ENCODE measurements at regions not wholly inside any gene's neighbourhood (a gene's known extent, or its start where the extent isn't known, plus 50 kb on each side); places are given as distances from the start of the nearest gene placed in this dataset.

DNA sequence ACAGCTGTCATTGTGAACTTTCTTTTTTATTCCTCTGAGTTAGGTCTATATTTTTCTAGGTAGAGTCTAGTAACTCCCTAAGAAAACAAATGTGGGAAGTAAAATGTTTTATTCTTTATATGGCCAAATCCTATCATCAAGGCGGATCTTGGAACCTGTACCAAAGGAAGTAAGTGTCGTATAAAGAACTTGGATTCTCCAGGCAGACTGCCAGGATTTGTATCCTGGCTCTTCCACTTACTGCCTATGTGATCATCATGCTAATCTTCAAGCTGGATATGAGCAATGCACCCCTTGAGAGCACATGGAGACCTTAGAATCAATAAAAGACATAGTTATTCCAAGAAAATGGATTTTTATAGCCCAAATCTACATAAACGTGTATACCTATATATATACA, 286.5 kb downstream of the PCDH17 start:
- no peak for DNase-seq

DNA sequence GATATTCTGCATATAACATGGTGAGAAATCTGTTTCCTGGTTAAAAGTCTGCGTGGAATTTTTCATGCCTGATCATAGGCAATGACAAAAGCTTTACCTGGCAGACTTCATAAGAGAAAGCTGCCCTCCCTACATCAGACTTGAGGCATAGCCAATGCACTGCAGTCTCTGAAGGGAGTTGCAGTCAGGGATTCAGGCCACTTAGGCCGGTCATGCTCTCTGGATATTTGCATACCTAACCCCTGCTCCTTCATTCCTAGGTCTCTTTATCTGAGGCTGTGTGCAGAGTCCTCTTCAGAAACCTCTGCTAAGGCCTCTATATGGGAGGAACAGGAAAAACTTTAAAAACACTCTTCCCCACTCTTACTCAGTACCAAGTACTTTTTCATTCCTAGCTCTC, 287.4 kb downstream of the PCDH17 start:
- no peak for DNase-seq

DNA sequence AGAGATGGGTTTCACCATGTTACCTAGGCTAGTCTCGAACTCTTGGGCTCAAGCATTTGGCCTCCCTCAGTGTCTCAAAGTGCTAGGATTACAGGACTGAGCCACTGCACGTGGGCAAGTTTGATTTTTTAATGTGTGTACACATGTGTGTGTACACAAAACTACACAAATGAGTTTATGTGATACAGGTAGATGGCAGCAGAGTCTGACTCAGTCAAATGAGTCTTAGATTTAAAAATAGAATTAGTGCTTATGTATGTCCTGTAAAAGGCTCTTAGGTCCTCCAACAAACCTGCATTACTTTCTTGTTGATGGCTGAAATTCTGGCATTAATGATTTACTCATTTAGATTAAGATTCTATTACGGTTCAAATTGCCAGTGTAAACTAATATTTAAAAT, 293.7 kb downstream of the PCDH17 start:
- no peak for DNase-seq

DNA sequence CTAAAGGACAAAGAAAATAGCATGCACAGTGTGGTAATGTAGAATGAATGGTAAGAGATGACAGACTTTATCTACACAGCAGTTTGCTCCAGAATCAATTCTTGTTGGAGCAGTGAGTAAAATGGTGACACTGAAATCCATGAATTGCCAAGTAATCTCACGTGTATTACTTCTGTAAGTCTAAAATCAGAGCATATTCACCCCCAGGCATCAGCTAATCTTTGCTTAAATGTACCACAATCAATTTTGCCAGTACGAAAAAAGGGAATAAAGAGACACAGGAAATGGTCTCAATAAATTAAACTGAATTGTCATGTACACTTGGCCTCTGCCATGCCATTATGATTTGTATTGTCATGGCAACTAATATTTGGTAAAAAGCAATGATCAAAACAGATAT, 294.2 kb downstream of the PCDH17 start:
- no peak for DNase-seq

DNA sequence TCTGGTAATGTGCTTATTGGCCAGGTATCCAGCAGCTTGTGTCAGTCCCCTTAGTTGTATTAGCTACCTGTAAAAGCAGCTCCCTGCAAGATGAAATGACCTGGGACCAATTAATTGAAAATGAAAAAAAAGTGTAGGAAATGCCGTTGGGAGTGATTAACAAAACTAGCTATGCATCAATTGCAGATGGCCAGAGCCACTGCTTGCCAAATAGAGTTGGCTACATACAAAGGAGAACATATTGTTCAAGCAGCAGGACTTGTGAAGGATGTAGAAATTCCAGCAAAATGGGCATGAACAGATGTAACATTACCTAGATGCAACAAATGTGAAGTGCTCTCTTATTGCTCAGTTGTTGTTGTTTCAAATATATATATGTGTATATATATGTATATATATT, 300.5 kb downstream of the PCDH17 start:
- no peak for DNase-seq

DNA sequence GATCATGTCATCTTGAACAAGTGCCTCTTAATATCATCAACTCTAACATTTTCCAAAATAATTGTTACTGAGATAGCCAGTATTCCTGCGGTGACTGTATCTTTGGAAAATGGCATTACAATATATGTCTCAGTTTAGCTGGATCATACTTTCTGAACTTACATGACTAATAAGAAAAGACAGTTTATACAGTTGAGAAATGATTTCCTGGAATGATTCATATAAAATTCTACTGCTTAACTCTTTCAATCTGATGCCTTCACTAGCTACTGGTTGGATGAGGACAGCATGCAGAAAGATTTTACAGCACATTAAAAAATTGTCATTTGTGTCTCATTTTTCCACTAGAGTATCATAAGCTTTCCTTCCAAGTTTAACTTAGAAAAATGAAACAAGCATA, 302.1 kb downstream of the PCDH17 start:
- no peak for DNase-seq

DNA sequence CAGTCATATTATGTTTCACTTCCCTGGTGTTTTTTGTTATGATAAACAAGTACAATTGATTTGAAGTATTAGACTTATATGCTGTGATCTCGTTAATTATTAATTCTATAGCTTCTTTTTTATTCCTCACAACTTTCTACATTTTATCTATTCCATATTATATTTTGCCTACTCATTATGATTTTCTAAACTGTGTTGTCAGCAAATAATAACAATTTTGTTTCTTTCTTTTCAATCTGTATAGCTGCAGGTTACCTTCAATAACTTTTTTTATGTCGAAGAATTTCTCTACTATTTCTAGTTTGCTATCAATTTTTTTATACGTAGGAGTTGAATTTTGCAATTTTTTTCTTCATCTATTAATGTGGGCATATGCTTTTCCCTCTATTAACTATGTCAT, 304.4 kb downstream of the PCDH17 start:
- no peak for DNase-seq

DNA sequence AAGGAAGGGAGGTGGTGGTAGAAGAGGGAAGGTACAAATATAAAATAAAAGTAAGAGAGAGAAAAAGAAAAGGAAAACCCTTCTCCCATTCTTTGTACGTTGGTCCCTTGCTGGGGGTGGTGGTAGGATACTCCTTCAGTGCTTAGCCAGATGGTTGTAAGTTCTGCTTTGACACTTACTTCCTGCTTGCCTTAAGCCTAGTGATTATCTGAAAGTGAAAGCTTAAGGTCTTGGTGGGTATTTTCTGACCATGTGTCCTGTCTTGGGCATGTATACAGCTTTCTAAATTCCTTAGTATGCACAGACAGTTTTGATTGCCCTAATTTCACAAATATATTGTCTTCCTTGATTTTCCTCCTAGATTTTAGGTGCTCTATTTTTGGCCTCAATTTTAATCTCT, 314.8 kb downstream of the PCDH17 start:
- DNase-seq = no peak

DNA sequence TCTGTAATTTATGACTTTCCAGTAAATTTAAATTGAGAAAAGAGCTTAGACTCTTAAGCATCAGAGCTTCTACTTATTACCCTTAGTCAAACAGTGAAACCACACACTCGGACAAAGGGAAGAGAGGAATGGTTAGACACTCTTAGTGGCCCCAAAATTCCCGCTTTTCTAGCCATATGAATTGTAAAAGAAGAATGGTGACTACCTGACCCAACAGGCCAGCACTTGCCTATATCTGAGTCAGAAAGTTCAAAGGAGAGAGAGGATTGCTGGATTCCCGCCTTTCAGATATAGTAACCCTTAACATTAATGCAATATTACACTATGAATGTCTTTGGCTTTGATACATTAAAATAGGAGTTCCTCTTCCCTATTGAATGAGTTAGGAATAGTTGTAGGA, 317.3 kb downstream of the PCDH17 start:
- no peak for DNase-seq

DNA sequence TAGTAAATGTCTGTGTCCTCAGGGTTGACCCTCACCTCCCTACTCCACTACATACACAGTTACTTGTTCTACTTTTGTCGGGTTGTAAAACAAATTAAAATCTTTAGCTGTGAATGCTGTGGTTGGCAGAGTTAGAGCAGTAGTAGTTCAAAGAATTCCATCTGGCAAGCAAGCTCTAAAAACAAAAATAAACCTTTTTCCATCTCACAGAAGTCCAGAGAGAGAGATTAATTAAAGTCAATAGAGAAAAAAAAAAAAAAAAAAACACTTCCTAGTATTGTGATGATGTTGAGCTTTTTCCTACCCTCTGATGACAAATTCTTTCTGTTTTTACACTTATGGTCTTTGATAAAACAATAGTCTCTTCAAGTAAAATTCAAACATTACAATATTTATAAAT, 338.4 kb downstream of the PCDH17 start:
- no peak for DNase-seq

DNA sequence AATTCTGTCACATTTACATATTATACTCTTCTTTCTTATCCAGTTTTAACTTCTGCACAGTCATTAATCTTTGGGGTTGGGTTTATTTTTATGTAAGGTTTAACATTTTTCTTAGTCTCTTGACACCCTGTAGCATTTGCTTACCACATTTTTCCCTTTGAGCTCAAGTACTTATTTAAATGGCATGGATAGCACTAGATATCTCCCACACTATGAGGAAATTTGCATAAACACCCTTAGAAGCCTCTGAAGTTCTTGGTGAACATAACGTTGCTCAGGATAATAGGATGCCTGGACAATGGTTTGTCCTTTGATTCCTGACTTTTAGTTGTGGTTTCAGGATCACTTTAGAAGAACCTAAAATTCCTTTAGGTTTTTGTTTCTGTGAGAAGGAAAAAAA, 338.9 kb downstream of the PCDH17 start:
- no peak for DNase-seq

DNA sequence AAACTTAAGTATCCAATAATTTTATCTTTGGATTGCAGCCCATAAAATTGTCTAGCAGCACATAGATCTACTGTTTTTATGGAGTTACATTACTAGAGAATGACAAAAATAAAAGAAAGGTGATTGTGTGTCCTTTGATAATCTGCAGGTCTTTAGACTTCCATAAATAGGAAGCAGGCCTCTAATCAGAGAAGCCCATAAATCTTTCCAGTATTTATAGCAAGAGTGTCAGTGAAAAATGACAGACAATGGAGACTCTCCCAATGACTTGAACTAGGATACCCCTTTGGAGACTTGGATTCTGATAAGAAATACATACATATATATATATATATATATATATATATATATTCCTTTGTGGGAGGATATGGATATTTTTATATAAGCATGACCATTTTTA, 351.2 kb downstream of the PCDH17 start:
- no peak for DNase-seq

DNA sequence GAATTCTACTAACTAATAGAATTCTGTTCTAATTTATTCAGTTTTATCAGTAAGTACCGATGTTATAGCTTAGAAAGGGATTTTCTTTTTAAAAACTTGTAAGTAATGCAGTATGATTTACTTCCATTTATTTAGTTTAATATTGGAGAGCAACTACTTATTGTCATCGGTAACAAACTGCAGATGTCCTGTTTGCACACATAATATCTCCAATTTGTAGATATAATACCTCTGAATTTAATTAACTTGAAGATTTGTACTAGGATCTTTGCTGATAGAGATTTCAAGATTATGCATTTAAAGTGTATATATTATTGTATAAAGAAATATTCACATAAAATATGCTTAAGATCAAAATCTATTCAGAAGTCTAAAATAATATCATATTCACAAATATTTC, 356.7 kb downstream of the PCDH17 start:
- no peak for DNase-seq

DNA sequence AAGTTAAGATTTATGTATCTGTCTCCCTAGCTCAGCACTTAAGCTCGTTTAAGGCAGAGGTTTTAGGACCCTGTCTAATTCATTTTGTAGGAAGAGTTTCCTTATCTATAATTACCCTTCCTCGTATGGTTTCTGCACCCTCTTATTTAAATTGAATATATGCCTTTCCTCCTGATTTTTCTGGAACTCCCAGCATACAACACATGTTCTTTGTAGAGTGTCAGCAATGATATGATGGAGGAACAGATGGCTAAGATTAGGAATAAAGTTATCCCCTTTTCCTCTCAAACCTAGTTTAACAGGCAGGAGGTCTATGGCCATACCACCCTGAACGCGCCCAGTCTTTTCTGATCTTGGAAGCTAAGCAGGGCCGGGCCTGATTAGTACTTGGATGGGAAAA, 359.5 kb downstream of the PCDH17 start:
- DNase-seq = no peak

DNA sequence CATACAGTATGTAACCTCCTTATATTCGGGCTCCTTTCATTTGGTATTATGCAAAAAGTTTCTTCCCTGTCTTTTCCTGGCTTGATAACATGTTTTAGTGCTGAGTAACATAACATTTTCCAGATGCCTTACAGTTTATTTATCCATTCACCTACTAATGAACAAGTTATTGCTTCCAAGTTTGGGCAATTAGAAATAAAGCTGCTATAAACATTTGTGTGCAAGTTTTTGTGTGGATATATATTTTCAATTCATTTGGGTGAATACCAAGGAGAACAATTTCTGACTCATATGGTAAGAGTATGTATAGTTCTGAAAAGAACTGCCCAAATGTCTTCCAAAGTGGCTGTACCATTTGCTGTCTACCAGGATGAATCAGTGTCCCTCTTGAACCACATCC, 360.9 kb downstream of the PCDH17 start:
- DNase-seq = no peak

DNA sequence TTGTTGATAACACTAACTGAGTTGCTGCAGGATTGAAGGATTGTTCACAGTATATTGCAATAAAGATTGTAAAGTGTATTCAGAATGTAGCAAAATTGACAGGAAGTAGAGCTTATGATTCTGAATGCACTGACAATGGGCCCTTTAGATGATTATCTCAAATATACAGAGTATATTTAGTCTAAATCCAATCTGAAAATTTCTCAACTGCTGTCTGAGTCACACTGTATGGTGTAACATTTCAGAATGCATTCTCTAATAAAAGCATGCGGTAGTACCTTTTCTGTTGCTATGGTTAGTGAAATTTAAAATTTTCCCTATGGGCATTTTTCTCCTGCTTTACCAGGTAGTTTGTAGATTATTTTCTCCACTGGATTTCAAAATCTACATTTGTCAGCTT, 365.2 kb downstream of the PCDH17 start:
- DNase-seq = no peak

DNA sequence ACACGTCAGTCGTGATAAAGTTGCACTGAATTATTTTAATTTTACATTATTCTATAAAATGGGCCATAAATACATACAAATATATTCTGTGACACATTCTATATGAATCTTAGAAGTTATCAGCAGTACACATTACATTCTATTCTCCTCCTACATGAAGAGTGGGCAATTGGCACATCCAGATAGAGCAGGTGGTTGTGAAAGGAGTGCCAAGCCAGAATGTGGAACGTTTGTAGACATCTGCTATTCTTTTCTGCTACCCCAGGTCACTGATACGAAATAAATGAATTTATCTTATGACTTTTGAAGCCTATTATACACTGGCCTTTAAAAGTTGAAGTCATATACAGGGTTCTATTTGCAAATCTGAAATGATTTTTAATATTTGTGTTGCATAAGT, 373.2 kb downstream of the PCDH17 start:
- DNase-seq = no peak

DNA sequence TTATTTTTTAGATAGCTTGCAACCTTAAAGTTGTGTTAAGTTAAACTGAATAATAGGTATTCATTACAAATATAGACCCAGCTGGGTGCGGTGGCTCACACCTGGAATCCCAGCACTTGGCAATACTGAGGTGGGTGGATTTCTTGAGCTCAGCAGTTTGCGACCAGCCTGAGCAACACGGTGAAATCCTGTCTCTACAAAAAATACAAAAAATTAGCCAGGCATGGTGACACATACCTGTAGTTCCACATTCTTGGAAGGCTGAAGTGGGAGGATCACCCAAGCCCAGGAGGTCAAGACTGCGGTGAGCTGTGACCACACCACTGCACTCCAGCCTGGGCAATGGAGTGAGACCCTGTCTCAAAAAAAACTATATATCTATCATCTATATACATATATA, 386.5 kb downstream of the PCDH17 start:
- no peak for DNase-seq

DNA sequence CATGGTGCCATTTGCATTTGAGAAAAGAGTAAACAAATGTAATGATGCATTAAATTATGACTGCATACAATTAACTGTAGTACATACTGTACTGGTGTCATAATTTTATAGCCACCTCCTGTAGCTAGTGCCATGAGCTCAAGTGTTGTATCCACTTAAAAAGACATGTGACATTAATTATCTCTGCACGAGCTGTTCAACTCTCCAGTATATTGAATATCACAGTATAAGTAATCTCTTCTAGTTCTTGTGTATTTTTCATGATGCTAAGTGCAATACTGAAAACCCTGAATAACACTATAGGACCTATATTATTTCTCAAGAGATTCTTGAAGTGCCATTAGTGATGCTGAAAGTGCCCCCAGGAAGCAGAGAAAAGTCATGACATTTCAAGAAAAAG, 387.3 kb downstream of the PCDH17 start:
- DNase-seq = no peak

DNA sequence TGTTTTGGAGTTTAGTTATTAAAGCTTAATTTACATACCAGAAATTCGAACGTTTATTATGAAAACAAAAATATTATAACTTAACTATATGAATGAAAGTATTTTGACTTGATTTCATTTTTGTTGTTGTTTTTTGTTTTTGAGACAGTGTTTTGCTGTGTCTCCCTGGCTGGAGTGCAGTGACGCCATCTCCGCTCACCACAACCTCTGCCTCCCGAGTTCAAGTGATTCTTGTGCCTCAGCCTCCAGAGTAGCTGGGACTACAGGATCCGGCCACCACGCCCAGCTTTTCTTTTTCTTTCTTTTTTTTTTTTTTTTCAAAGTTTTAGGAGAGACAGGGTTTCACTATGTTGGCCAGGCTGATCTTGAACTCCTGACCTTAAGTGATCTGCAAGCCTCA, 392.6 kb downstream of the PCDH17 start:
- DNase-seq = no peak

DNA sequence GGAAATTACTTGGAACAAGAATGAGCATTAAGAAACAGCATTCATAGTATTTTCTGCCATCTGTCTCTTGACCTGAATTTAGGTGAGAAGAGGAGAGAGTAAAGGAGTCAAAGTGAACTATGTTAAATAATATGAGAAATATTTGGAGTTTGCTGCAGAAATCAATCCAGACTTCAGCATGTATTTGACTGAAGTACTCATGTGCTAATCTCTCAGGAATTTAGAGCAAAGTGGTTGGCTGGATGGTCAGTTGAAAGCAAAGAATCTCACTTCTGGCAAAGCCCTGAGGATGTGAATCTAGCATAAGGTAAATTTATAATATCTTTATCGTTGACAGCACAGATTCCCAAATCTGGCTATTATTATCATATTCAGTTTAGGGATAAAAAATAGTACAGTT, 394.3 kb downstream of the PCDH17 start:
- no peak for DNase-seq

DNA sequence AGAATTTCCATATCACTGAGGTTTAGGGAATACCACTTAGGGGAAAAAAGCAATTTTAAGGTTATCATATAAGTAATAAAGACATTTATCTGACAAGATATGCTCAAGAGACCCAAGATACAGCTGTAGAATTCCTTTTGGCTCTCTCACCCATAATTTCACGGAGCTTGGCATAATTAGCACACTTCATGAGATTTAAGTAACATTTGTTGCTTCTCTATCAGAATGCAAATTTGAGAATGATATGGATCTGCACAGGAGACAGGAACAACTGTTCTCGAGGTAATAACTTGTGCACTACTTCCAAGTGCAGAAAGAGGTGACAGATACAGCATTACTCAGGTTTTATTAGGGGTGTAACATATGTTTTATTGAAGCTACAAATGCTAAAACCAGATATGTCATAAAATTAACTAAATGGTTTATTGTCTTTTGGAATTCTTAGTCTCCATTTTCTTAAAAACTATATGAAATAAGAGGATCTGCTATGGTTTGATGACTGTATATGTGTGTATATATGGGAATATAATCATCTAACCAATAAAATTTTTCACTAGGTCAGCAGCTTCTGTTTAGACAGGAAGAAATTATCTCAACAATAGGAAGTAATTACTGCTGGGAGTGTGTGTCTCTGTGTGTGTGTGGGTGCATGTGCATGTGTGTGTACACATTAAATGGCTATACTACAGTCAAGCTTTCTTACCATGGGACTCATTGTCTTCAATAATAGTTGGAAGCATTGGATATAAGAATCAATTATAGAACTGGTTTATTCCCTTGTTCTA, 401.3 kb downstream of the PCDH17 start:
- no peak for DNase-seq

DNA sequence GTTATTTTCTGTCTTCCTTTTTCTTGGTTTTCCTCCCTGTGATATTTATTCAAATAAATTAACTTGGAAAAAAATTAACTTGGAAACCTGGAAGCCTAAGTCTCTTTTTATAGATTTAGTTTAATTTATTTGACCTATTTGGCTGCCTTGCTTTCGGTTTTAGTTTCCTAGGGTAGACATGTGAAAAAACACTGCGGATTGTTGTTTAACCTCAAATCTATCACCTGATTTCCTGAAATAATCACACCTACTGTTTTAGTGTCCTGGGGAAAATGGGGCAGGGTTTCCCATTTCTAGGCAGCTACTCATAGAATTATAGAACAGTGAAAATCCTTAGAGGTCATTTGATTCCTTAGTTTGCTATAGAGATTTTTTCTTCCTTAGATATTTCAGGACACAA, 412.4 kb downstream of the PCDH17 start:
- no peak for DNase-seq

DNA sequence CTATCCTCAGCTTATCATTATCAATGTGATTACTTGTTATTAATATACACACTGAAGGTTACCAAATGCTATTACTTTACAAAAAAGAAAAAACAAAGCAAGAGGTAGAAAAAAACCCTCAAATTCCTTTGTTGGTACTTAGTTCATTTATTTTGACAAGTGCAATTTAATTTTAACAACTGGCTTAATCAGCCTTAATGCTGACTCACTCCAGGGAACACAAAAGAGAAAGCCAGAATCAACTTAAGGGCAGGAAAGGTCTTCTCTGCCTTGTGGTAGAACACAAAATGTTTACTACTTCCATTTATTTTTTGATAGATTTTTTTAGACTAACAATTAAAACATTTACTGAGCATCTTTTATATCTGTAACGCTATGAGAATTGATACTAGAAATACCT, 417.1 kb downstream of the PCDH17 start:
- DNase-seq = no peak

DNA sequence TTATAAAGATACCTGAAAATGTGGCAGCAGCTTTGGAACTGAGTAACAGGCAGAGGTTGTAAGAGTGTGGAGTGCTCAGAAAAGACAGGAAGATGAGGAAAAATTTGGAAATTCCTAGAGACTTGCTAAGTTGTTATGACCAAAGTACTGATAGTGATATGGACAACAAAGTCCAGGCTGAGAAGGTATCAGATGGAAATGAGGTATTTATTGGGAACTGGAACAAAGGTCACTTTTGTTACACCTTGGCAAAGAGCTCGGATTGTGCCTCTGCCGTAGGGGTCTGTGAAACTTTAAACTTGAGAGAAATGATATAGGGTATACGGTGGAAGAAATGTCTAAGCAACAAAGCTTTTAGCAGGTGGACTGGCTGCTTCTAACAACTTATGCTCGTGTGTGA, 419.9 kb downstream of the PCDH17 start:
- no peak for DNase-seq
